Mesendoderm (in vitro differentiated cells): ENCODE measurements at regions not wholly inside any gene's neighbourhood (a gene's known extent, or its start where the extent isn't known, plus 50 kb on each side); places are given as distances from the start of the nearest gene placed in this dataset.
A peak's percentile ranks its signal among the peaks of the same experiment; 100 is the strongest.

ENCODE experiments used
- DNase-seq: peaks from one replicate; pipeline ENCODE4 v3.0.0; 2013
- H2AK5ac ChIP-seq: 2 replicates; pipeline ENCODE4 v1.6.1; 2013; ENCODE audit warnings: low read length, inconsistent platforms
- H2BK120ac ChIP-seq: 2 replicates; pipeline ENCODE4 v1.6.1; 2013; ENCODE audit warnings: low read depth, mild to moderate bottlenecking, low read length, moderate library complexity, mixed read lengths
- H2BK15ac ChIP-seq: replicated peaks from 2 replicates; pipeline ENCODE4 v1.6.1; 2013; ENCODE audit warnings: low read depth, mild to moderate bottlenecking, moderate library complexity
- H2BK5ac ChIP-seq: 2 replicates; pipeline ENCODE4 v1.6.1; 2013; ENCODE audit warnings: low read length, inconsistent platforms
- H3K18ac ChIP-seq: 2 replicates; pipeline ENCODE4 v1.6.1; 2013; ENCODE audit warnings: mild to moderate bottlenecking, low read length, mixed read lengths
- H3K23ac ChIP-seq: one replicate; pipeline ENCODE4 v1.6.1; 2013; ENCODE audit warnings: low read length
- H3K27ac ChIP-seq: 2 replicates; pipeline ENCODE4 v1.5.1; 2013; ENCODE audit warnings: low read depth, mild to moderate bottlenecking, inconsistent platforms, low read length, moderate library complexity
- H3K27me3 ChIP-seq: 2 replicates; pipeline ENCODE4 v1.6.1; 2013; ENCODE audit warnings: low read length, control low read depth, mild to moderate bottlenecking, inconsistent platforms; ENCODE audit not compliant: insufficient read depth, poor library complexity
- H3K36me3 ChIP-seq: 2 replicates; pipeline ENCODE4 v1.6.1; 2013; ENCODE audit warnings: low read length, inconsistent platforms; ENCODE audit not compliant: control insufficient read depth, insufficient read depth
- H3K4ac ChIP-seq: one replicate; pipeline ENCODE4 v1.6.1; 2013; ENCODE audit warnings: low read depth, mild to moderate bottlenecking, low read length, moderate library complexity
- H3K4me1 ChIP-seq: 2 replicates; pipeline ENCODE4 v1.6.1; 2013; ENCODE audit warnings: low read depth, low read length, inconsistent platforms; ENCODE audit not compliant: control insufficient read depth
- H3K4me2 ChIP-seq: 2 replicates; pipeline ENCODE4 v1.6.1; 2013; ENCODE audit warnings: low read length
- H3K4me3 ChIP-seq: 2 replicates; pipeline ENCODE4 v1.5.1; 2013; ENCODE audit warnings: mild to moderate bottlenecking, low read length
- H3K56ac ChIP-seq: one replicate; pipeline ENCODE4 v1.6.1; 2013; ENCODE audit warnings: low read length
- H3K79me1 ChIP-seq: 2 replicates; pipeline ENCODE4 v1.6.1; 2013; ENCODE audit warnings: low read length, inconsistent platforms
- H3K79me2 ChIP-seq: 2 replicates; pipeline ENCODE4 v1.6.1; 2013; ENCODE audit warnings: mild to moderate bottlenecking, low read length; ENCODE audit not compliant: control insufficient read depth, insufficient read depth
- H3K9ac ChIP-seq: 2 replicates; pipeline ENCODE4 v1.6.1; 2013; ENCODE audit warnings: low read length, inconsistent platforms
- H4K5ac ChIP-seq: one replicate; pipeline ENCODE4 v1.6.1; 2013; ENCODE audit warnings: low read length
- H4K8ac ChIP-seq: one replicate; pipeline ENCODE4 v1.6.1; 2013; ENCODE audit warnings: low read depth, mild to moderate bottlenecking, control low read depth, low read length, moderate library complexity
- WGBS: extraction: QIAGEN DNeasy Blood & Tissue Kit; methylation state at CpG from one replicate; pipeline ENCODE4 v1.1.7; 2013; ENCODE audit warnings: low lambda C conversion rate, missing lambda C conversion rate; ENCODE audit not compliant: insufficient coverage; ENCODE audit errors: extremely low coverage; 5-methylcytosine and 5-hydroxymethylcytosine counted together

GRCh38 chr20:11132819-11133415 is 459.1 kb upstream of the JAG1 start:
- H3K56ac ChIP-seq: no peak overlapping the region
- H4K8ac ChIP-seq: no peak overlapping the region
- no peak overlapping the region for H3K27ac ChIP-seq
- no peak overlapping the region for H2BK15ac ChIP-seq
- no CpG with 5 or more reads among the region's 3 CpGs for WGBS
- no peak overlapping the region for H3K4me3 ChIP-seq
- H2BK120ac ChIP-seq: no peak overlapping the region
- no peaks in the 10 kb centered on the region for H3K79me1 ChIP-seq
- H3K36me3 ChIP-seq: no peaks in the 10 kb centered on the region
- no peaks in the 10 kb centered on the region for H3K4me1 ChIP-seq
- H3K27me3 ChIP-seq: no peaks in the 10 kb centered on the region
- no peak overlapping the region for H3K18ac ChIP-seq
- no peaks in the 10 kb centered on the region for H3K79me2 ChIP-seq
- H2BK5ac ChIP-seq: no peak overlapping the region
- H2AK5ac ChIP-seq: no peak overlapping the region
- H3K9ac ChIP-seq: no peak overlapping the region
- H3K4ac ChIP-seq: no peak overlapping the region
- H3K23ac ChIP-seq: no peak overlapping the region
- H4K5ac ChIP-seq: no peak overlapping the region
- no peak for DNase-seq
- H3K4me2 ChIP-seq: no peak overlapping the region

GRCh38 chr20:11136691-11137090 is 462.9 kb upstream of the JAG1 start:
- H2AK5ac ChIP-seq: no peak overlapping the region
- H4K5ac ChIP-seq: no peak overlapping the region
- no peaks in the 10 kb centered on the region for H3K36me3 ChIP-seq
- no peak for DNase-seq
- H4K8ac ChIP-seq: no peak overlapping the region
- H3K79me2 ChIP-seq: no peaks in the 10 kb centered on the region
- H3K9ac ChIP-seq: no peak overlapping the region
- H3K4me2 ChIP-seq: no peak overlapping the region
- H3K79me1 ChIP-seq: no peaks in the 10 kb centered on the region
- H3K23ac ChIP-seq: no peak overlapping the region
- no peak overlapping the region for H3K56ac ChIP-seq
- no peak overlapping the region for H2BK5ac ChIP-seq
- no peak overlapping the region for H3K27ac ChIP-seq
- no peaks in the 10 kb centered on the region for H3K4me1 ChIP-seq
- no peaks in the 10 kb centered on the region for H3K27me3 ChIP-seq
- H2BK15ac ChIP-seq: no peak overlapping the region
- no peak overlapping the region for H3K4ac ChIP-seq
- H3K18ac ChIP-seq: no peak overlapping the region
- no peak overlapping the region for H3K4me3 ChIP-seq
- no peak overlapping the region for H2BK120ac ChIP-seq

DNA sequence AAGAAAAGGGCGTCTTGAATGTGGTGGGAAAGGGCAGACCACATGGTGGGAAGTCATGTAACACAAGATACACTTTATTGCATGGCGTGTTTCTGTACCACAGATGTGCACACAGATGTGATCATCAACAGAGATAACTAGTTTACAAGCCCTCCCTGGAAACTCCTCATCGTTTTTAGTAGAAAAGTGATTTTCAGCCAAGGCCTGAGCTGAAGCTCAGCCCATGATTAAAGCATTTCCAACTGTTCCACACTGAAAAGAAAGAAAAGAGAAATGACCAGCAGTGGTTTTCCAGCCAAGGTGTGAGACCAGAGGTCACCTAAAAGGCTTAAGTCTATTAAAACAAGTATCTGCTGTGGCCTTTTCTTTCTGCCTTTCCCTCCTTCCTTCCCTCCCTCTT is 463.9 kb upstream of the JAG1 start:
- Histone ChIP-seq H3K4ac (no peak overlapping the region), H3K4me3 (no peak overlapping the region), H3K56ac (no peak overlapping the region), H2BK5ac (no peak overlapping the region), H4K8ac (no peak overlapping the region), H3K9ac (no peak overlapping the region), H3K27me3 (no peaks in the 10 kb centered on the region), H3K79me2 (no peaks in the 10 kb centered on the region), H3K27ac (no peak overlapping the region), H3K18ac (no peak overlapping the region), H2BK120ac (no peak overlapping the region), H2BK15ac (no peak overlapping the region), H4K5ac (no peak overlapping the region), H3K4me2 (no peak overlapping the region), H3K4me1 (no peaks in the 10 kb centered on the region), H3K79me1 (no peaks in the 10 kb centered on the region), H2AK5ac (no peak overlapping the region), H3K23ac (no peak overlapping the region), H3K36me3 (no peaks in the 10 kb centered on the region)
- DNase-seq: no peak
- no CpG with 5 or more reads among the region's 3 CpGs for WGBS

DNA sequence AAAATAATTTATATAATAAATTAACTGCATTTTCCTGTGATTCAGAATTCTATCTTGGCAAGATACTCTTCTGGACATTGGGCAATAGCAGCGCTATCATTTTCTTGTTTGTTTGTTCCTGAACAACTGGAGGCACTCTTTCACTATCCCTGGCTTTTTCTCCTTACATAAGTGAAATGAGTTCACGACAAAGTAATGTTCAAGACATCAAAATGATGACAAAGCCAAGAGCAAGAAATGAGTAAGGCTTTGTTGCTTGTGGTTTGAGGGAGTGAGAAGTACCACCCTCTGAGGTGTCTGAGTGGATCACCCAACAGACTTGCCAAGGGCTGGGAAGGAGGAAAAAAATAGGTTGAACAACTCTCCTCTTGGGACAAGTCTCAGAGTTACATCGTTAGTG is 466.6 kb upstream of the JAG1 start:
- no CpG with 5 or more reads among the region's 3 CpGs for WGBS
- no peak overlapping the region for H2BK5ac ChIP-seq
- H3K27ac ChIP-seq: no peak overlapping the region

GRCh38 chr20:11143481-11143880 is 469.7 kb upstream of the JAG1 start:
- no peak overlapping the region for H2BK120ac ChIP-seq
- H3K23ac ChIP-seq: no peak overlapping the region
- H2AK5ac ChIP-seq: no peak overlapping the region
- WGBS: no CpG with 5 or more reads among the region's 2 CpGs
- H3K4me1 ChIP-seq: peaks cover 7% of the 10 kb centered on the region
- H3K79me2 ChIP-seq: no peaks in the 10 kb centered on the region
- no peak overlapping the region for H3K4me2 ChIP-seq
- H3K36me3 ChIP-seq: no peaks in the 10 kb centered on the region
- no peaks in the 10 kb centered on the region for H3K79me1 ChIP-seq
- no peak overlapping the region for H3K4ac ChIP-seq
- H3K9ac ChIP-seq: no peak overlapping the region
- H3K27me3 ChIP-seq: no peaks in the 10 kb centered on the region
- no peak overlapping the region for H3K27ac ChIP-seq
- H4K8ac ChIP-seq: no peak overlapping the region
- H3K18ac ChIP-seq: no peak overlapping the region
- no peak overlapping the region for H3K56ac ChIP-seq
- no peak overlapping the region for H4K5ac ChIP-seq
- no peak overlapping the region for H2BK5ac ChIP-seq
- no peak overlapping the region for H2BK15ac ChIP-seq
- peak; percentile 6 for DNase-seq
- H3K4me3 ChIP-seq: no peak overlapping the region

More for the DNA sequence above, 466.6 kb upstream of the JAG1 start:
- H3K18ac ChIP-seq: no peak overlapping the region
- peaks cover 7% of the 10 kb centered on the region for H3K4me1 ChIP-seq
- no peak overlapping the region for H3K4me2 ChIP-seq
- no peaks in the 10 kb centered on the region for H3K27me3 ChIP-seq
- no peaks in the 10 kb centered on the region for H3K79me2 ChIP-seq
- no peak overlapping the region for H3K56ac ChIP-seq
- H3K4ac ChIP-seq: no peak overlapping the region
- no peak overlapping the region for H2BK120ac ChIP-seq
- H3K23ac ChIP-seq: no peak overlapping the region
- H2BK15ac ChIP-seq: no peak overlapping the region
- H3K79me1 ChIP-seq: no peaks in the 10 kb centered on the region
- H4K8ac ChIP-seq: no peak overlapping the region
- H3K4me3 ChIP-seq: no peak overlapping the region
- H2AK5ac ChIP-seq: no peak overlapping the region
- no peak overlapping the region for H3K9ac ChIP-seq
- no peak for DNase-seq
- H4K5ac ChIP-seq: no peak overlapping the region
- no peaks in the 10 kb centered on the region for H3K36me3 ChIP-seq
